Renal cortex interstitium (tissue), 11 donors: ENCODE measurements at regions not wholly inside any gene's neighbourhood (a gene's known extent, or its start where the extent isn't known, plus 50 kb on each side); places are given as distances from the start of the nearest gene placed in this dataset.
"Not testable (repeated sequence)": the region's sequence is repeated elsewhere in the genome, so short reads cannot be mapped to it uniquely, and the experiment has no call there.

Source experiments
- DNase-seq, 11 donors: peaks; one replicate each; pipeline ENCODE4 v3.0.0-alpha.2; 2013; ENCODE audit warnings: low read depth in 9 of 11, low spot score in 4 of 11; ENCODE audit errors: extremely low read depth in 1 of 11

GRCh38 chr20:57818418-57819181 is 108.8 kb upstream of the PMEPA1 start:
- no peak for DNase-seq

GRCh38 chr20:57815405-57815804 is 105.6 kb upstream of the PMEPA1 start:
- DNase-seq: no peak

DNA sequence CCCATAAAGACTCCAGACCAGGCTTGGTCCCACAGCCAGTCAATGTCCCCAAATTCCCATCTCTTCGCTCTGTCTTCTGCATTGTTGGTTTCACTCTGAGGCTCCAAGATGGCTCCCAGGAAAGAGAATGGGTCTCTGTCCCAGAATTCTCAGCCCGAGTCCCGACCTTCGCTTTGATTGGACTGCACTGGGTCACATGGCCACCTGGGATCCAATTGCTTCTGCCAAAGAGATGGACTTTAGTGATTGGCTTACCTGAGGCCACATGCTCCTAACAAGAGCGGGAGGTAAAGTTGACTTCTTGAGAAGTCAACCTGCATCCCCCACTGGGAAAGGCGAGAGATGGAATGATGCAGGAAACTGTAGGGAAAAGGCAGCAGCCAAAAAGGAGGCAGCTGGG is 104.7 kb upstream of the PMEPA1 start:
- no peak for DNase-seq

DNA sequence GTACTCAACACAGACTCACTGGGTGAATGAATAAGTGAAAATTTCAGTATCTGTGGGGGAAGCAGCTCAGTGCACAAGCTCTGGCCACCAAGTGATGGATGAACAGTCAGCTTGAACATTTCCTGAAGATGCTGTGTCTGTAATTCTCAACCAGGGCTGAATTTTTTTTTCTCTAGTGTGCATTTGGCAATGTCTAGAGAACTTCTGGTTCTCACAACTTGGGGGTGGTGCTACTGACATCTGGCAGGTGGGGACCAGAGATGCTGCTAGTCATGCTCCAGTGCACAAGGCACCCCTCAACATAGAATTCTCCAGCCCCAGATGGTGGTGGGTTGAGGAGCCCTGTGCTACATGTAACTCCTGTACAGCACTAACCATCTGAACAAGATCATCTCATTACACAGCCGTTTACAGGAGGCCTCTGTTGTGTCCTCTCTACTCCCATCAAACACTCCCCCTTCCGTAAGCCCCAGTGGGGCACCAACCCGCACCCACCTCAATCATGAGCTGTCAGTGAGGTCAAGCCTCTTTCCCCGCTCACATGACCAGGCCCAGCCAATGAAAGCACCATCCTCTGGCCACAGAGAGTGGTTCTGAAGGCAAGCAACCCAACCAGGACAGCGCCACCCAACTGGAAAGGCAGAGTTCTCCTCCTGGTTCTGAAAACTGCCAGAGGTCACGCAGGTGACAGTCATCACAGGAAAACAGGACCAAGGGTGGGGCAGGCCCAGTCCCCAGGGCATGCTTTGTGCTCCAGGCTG is 103.9 kb upstream of the PMEPA1 start:
- DNase-seq: no peak

- not testable (repeated sequence) for DNase-seq
Measured at GRCh38 chr20:57812632-57813031, 102.8 kb upstream of the PMEPA1 start.

GRCh38 chr20:57811374-57812020 is 101.7 kb upstream of the PMEPA1 start:
- DNase-seq: no peak

- DNase-seq: no peak
Measured at GRCh38 chr20:57810511-57811373, 100.9 kb upstream of the PMEPA1 start.

GRCh38 chr20:57809661-57810172 is 99.9 kb upstream of the PMEPA1 start:
- no peak for DNase-seq

- DNase-seq: no peak
Measured at GRCh38 chr20:57809149-57809548, 99.3 kb upstream of the PMEPA1 start.

GRCh38 chr20:57808264-57809070 is 98.7 kb upstream of the PMEPA1 start:
- DNase-seq: no peak

GRCh38 chr20:57807401-57808263 is 97.8 kb upstream of the PMEPA1 start:
- no peak for DNase-seq

DNA sequence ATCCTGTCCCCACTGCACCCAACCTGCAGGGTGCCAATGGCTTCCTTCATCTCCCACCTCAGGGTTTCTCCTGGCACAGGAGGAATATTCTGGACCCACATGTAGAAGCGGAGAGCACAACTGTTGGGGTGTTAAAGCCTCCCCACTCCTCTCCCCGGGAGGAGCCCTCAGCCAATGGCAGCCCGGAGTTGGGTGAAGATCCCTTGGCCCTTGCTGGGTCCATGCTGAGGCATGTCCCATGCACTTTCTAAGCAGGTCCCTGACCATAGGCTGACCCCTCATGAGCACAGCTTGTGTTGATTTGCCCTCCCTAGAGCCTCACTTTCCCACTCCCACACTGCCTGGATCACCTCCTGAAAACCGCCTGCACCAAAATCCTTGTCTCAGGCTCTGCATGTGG is 97.2 kb upstream of the PMEPA1 start:
- DNase-seq: no peak

DNA sequence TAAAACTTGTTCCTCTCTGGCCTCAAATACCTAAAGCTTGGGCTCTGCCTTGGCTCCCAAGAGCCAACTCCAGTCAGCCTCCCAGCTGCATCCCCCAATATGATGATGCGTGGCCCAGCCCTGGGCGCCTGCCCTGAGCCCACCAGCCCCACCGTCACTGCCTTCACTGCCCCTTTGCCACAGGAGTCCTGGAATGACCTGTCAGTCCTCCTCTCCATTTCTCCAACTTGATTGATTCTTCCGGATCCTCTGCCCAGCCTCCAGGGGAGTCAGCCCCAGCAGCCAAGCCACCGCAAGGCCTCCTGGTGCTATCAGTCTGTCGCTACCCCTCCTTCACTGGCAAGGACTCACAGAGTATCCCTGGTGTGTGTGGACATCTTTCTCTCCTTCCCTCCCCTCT is 96.7 kb upstream of the PMEPA1 start:
- no peak for DNase-seq

GRCh38 chr20:57805747-57806146 is 95.9 kb upstream of the PMEPA1 start:
- no peak for DNase-seq

GRCh38 chr20:57804470-57805250 is 94.8 kb upstream of the PMEPA1 start:
- DNase-seq: no peak

DNA sequence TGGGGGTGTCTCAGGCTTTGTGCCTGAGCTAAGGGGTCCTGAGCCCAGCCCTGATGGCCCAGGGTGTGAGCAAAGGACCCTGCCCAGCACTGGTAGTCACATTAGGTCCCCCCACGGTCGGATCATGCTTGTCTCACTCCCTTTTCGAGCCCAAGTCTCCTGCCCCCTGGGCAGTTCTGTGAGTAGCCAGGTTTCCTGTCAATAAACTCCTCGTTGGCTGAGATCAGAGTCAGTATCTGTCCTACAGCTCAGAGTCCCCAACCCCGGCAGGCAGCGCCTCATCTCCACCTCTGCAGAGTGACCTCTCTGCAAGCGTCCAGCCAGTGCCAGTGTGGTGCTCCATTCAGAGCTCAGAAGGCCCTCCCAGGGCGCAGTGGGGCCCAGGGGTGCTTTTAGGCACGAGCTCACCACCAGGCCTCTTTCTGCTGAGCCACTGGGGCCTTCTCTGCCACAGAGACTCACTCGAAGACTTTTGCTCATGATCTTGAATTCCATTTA is 93.7 kb upstream of the PMEPA1 start:
- no peak for DNase-seq
